Neural cell (in vitro differentiated cells): ENCODE measurements at regions not wholly inside any gene's neighbourhood (a gene's known extent, or its start where the extent isn't known, plus 50 kb on each side); places are given as distances from the start of the nearest gene placed in this dataset.

Source experiments
- H2AFZ ChIP-seq: fragments of 200-600, 300-800 bp; sonication (generic), shearing (Covaris generic); 2 replicates; pipeline ENCODE4 v1.6.0; 2014; ENCODE audit warnings: low read depth, mild to moderate bottlenecking, antibody characterized with exemption, low read length, moderate library complexity
- H3F3A ChIP-seq: fragments of 200-600 bp; shearing (Covaris generic); 2 replicates; pipeline ENCODE4 v1.6.1; 2016; ENCODE audit warnings: mild to moderate bottlenecking, moderate library complexity, mixed read lengths, antibody characterized with exemption, low read length; ENCODE audit not compliant: insufficient read depth, poor library complexity, severe bottlenecking
- H3K27ac ChIP-seq: fragments of 200-600, 300-800 bp; sonication (generic), shearing (Covaris generic); 2 replicates; pipeline ENCODE4 v1.5.1; 2014; ENCODE audit warnings: mild to moderate bottlenecking, low read length, moderate library complexity
- H3K27me3 ChIP-seq: fragments of 300-800, 200-600 bp; sonication (generic), shearing (Covaris generic); 2 replicates; pipeline ENCODE4 v1.6.0; 2014; ENCODE audit warnings: mild to moderate bottlenecking, low read depth, low read length, moderate library complexity; ENCODE audit not compliant: insufficient read depth
- H3K36me3 ChIP-seq: fragments of 300-800, 200-600 bp; sonication (generic), shearing (Covaris generic); 2 replicates; pipeline ENCODE4 v1.5.1; 2014; ENCODE audit warnings: mild to moderate bottlenecking, antibody characterized with exemption, low read length, moderate library complexity; ENCODE audit not compliant: insufficient read depth
- H3K4me2 ChIP-seq: fragments of 300-800, 200-600 bp; sonication (generic), shearing (Covaris generic); 2 replicates; pipeline ENCODE4 v1.6.0; 2014; ENCODE audit warnings: mild to moderate bottlenecking, low read length
- H3K4me3 ChIP-seq: fragments of 300-800, 200-600 bp; sonication (generic), shearing (Covaris generic); 2 replicates; pipeline ENCODE4 v1.5.1; 2014; ENCODE audit warnings: mild to moderate bottlenecking, low read length, moderate library complexity
- H3K79me2 ChIP-seq: fragments of 200-600 bp; shearing (Covaris generic); replicated peaks from 2 replicates; pipeline ENCODE4 v1.6.0; 2014; ENCODE audit warnings: mild to moderate bottlenecking, low read length, moderate library complexity; ENCODE audit not compliant: insufficient read depth
- H3K9ac ChIP-seq: fragments of 300-800, 200-600 bp; sonication (generic), shearing (Covaris generic); 2 replicates; pipeline ENCODE4 v1.6.1; 2016; ENCODE audit warnings: mild to moderate bottlenecking, low read length, mixed read lengths
- H3K9me2 ChIP-seq: fragments of 200-600 bp; shearing (Covaris generic); 2 replicates; pipeline ENCODE4 v1.6.1; 2016; ENCODE audit warnings: mild to moderate bottlenecking, low read length, mixed read lengths; ENCODE audit not compliant: insufficient read depth
- H3K9me3 ChIP-seq: fragments of 200-600, 300-800 bp; sonication (generic), shearing (Covaris generic); 2 replicates; pipeline ENCODE4 v1.6.1; 2016; ENCODE audit warnings: mild to moderate bottlenecking, mixed run types, low read length, moderate library complexity, mixed read lengths
- H4K20me1 ChIP-seq: fragments of 200-600 bp; shearing (Covaris generic); 2 replicates; pipeline ENCODE4 v1.6.1; 2016; ENCODE audit warnings: mild to moderate bottlenecking, mixed run types; ENCODE audit not compliant: insufficient read depth
- CTCF ChIP-seq: fragments of 450-650 bp; IDR thresholded peaks from 2 replicates; pipeline ENCODE4 v1.5.1; 2014; ENCODE audit warnings: antibody characterized with exemption, mild to moderate bottlenecking, moderate library complexity; ENCODE audit not compliant: poor library complexity, severe bottlenecking
- EP300 ChIP-seq: fragments of 450-650 bp; conservative IDR thresholded peaks from 2 replicates; pipeline ENCODE4 v1.6.1; 2014; ENCODE audit warnings: antibody characterized with exemption, mild to moderate bottlenecking, moderate library complexity; ENCODE audit not compliant: poor library complexity, severe bottlenecking
- EZH2 ChIP-seq: fragments of 200-600, 300-800 bp; shearing (Covaris generic), sonication (generic); IDR thresholded peaks from 2 replicates; pipeline ENCODE4 v1.6.1; 2014; ENCODE audit warnings: antibody characterized with exemption, low read length, borderline replicate concordance, mild to moderate bottlenecking; ENCODE audit not compliant: insufficient read depth, poor library complexity, severe bottlenecking
- MXI1 ChIP-seq: fragments of 450-650 bp; conservative IDR thresholded peaks from 2 replicates; pipeline ENCODE4 v1.6.1; 2014; ENCODE audit warnings: antibody characterized with exemption, mild to moderate bottlenecking; ENCODE audit not compliant: poor library complexity, severe bottlenecking
- POLR2AphosphoS5 ChIP-seq: IDR thresholded peaks from 2 replicates; pipeline ENCODE4 v1.6.1; 2012
- RAD21 ChIP-seq: fragments of 450-650 bp; conservative IDR thresholded peaks from 2 replicates; pipeline ENCODE4 v1.6.1; 2014; ENCODE audit warnings: antibody characterized with exemption, mild to moderate bottlenecking, moderate library complexity
- SMC3 ChIP-seq: fragments of 450-650 bp; conservative IDR thresholded peaks from 2 replicates; pipeline ENCODE4 v1.6.1; 2014; ENCODE audit warnings: antibody characterized with exemption, mild to moderate bottlenecking, moderate library complexity; ENCODE audit not compliant: poor library complexity
- TAF1 ChIP-seq: IDR thresholded peaks from 2 replicates; pipeline ENCODE4 v1.6.1; 2012; ENCODE audit warnings: low read depth
- TF ChIP-seq, protein P1 (sequence below): IDR thresholded peaks from 2 replicates; pipeline ENCODE4 v1.6.1; 2012; ENCODE audit warnings: borderline replicate concordance

- H3K27me3 ChIP-seq: no peaks in the 10 kb centered on the region
- no peaks in the 10 kb centered on the region for H4K20me1 ChIP-seq
- no peaks in the 10 kb centered on the region for H3K36me3 ChIP-seq
- H3K9me3 ChIP-seq: no peaks in the 10 kb centered on the region
- H3K27ac ChIP-seq: no peak overlapping the region
- no peak for TF ChIP-seq EP300
- no peak for TF ChIP-seq EZH2
- TF ChIP-seq SMC3: no peak
- TF ChIP-seq MXI1: no peak
- TF ChIP-seq CTCF: no peak
- TF ChIP-seq RAD21: no peak
- no peak for TF ChIP-seq TAF1
- no peak for TF ChIP-seq POLR2AphosphoS5
- TF ChIP-seq, protein P1, sequence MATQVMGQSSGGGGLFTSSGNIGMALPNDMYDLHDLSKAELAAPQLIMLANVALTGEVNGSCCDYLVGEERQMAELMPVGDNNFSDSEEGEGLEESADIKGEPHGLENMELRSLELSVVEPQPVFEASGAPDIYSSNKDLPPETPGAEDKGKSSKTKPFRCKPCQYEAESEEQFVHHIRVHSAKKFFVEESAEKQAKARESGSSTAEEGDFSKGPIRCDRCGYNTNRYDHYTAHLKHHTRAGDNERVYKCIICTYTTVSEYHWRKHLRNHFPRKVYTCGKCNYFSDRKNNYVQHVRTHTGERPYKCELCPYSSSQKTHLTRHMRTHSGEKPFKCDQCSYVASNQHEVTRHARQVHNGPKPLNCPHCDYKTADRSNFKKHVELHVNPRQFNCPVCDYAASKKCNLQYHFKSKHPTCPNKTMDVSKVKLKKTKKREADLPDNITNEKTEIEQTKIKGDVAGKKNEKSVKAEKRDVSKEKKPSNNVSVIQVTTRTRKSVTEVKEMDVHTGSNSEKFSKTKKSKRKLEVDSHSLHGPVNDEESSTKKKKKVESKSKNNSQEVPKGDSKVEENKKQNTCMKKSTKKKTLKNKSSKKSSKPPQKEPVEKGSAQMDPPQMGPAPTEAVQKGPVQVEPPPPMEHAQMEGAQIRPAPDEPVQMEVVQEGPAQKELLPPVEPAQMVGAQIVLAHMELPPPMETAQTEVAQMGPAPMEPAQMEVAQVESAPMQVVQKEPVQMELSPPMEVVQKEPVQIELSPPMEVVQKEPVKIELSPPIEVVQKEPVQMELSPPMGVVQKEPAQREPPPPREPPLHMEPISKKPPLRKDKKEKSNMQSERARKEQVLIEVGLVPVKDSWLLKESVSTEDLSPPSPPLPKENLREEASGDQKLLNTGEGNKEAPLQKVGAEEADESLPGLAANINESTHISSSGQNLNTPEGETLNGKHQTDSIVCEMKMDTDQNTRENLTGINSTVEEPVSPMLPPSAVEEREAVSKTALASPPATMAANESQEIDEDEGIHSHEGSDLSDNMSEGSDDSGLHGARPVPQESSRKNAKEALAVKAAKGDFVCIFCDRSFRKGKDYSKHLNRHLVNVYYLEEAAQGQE: no peak
- H2AFZ ChIP-seq: no peak overlapping the region
- no peaks in the 10 kb centered on the region for H3K9me2 ChIP-seq
- H3K9ac ChIP-seq: no peak overlapping the region
- no peak overlapping the region for H3K4me3 ChIP-seq
- peak overlapping the region; percentile 1 for H3K4me2 ChIP-seq
- no peaks in the 10 kb centered on the region for H3K79me2 ChIP-seq
- H3F3A ChIP-seq: no peaks in the 10 kb centered on the region
Measured at GRCh38 chr7:28293527-28293835, 112.9 kb upstream of the JAZF1 start.

DNA sequence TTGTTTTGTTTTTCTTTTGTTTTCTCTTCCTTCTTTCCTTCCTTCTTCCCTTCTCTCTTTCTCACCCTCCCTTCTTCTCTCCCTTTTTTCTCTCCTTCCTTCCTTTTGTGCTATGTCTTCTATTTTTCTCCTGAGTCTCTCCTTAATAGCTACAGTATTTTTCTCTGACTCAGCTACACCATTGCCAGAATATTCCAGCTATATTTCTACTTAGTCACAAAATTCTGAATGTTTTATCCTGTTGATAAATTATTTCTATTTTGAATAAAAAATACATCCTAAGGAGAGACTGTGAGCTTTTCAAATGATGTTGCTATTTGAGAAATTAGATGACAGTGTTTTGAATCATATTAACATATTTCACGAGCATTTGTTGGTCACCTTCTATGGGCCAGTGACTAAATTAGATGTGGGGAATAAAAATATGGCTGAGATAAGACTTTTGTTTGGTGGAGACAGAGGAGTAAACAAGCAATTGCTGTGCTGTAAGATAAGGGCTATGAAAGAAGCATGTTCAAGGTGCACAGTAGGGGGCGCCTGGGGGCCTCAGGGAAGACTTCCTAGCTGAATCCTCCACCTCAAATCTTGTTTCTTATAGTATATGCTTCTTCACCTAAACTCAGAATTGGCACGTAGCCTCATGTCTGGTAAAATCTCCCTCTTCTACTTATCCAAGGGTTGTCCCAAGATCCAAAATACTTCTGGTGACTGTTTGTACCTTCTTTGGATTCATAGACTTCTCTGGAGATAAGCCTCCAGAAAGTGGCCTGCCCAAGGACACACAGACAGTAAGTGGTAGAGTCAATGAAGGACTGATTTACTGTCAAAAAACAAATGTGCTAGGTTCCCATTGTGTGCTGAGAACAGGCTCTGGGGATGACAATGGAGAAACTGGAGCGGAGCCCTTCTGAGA lies 115.5 kb upstream of the CREB5 start:
- no peak overlapping the region for H3K4me2 ChIP-seq
- no peak overlapping the region for H3K4me3 ChIP-seq
- H3K79me2 ChIP-seq: no peaks in the 10 kb centered on the region
- H2AFZ ChIP-seq: no peak overlapping the region
- H3K36me3 ChIP-seq: no peaks in the 10 kb centered on the region
- no peaks in the 10 kb centered on the region for H3K27me3 ChIP-seq
- no peaks in the 10 kb centered on the region for H3F3A ChIP-seq
- no peaks in the 10 kb centered on the region for H3K9me3 ChIP-seq
- TF ChIP-seq MXI1 (no peak), EP300 (no peak), POLR2AphosphoS5 (no peak), EZH2 (no peak), SMC3 (no peak), RAD21 (no peak)
- TF ChIP-seq, protein P1: no peak
- no peak overlapping the region for H3K9ac ChIP-seq
- no peak overlapping the region for H3K27ac ChIP-seq
- H3K9me2 ChIP-seq: no peaks in the 10 kb centered on the region
- H4K20me1 ChIP-seq: no peaks in the 10 kb centered on the region
